ENCODE measurements at regions not wholly inside any gene's neighbourhood (a gene's known extent, or its start where the extent isn't known, plus 50 kb on each side); places are given as distances from the start of the nearest gene placed in this dataset.
"Not testable (repeated sequence)": the region's sequence is repeated elsewhere in the genome, so short reads cannot be mapped to it uniquely, and the experiment has no call there.

DNA sequence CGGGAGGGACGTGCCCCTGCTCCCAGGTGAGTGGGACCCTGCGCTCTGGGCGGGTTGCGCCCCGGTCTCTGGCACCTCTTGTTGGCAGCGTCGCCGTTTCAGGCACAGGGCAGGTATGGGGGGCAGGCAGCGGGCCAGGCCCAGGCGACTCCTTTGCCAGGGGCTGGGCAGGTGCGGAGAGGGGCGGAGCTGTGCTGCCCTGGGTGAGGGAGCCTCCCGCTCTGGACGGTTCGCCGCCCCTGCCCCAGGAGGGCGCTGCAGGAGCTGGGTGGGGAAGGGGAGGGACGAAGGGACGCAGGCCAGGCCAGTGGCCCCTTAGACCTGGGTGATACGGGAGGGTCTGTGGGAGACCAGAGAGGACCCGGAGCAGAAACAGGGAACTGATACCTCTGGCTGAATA lies 663.9 kb upstream of the DEFB115 start:
- DNase-seq = no peak

- DNase-seq = no peak
These were observed 663.4 kb upstream of the DEFB115 start for GRCh38 chr20:30594112-30594511.

DNA sequence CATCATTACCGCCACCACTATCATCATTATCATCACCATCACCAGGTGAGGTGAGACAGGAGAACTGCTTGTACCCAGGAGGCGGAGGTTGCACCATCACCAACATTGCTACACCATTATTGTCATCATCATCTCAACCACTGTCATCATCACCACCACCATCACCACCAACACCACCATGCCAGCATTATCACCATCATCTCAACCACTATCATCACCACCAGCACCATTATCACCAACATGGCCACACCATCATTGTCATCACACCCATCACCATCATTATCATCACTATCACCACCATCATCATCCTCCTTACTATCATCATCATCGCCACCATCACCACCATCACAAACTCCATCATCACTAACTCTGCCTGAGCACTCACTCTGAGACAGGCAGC lies 661.8 kb upstream of the DEFB115 start:
- no peak for DNase-seq

DNA sequence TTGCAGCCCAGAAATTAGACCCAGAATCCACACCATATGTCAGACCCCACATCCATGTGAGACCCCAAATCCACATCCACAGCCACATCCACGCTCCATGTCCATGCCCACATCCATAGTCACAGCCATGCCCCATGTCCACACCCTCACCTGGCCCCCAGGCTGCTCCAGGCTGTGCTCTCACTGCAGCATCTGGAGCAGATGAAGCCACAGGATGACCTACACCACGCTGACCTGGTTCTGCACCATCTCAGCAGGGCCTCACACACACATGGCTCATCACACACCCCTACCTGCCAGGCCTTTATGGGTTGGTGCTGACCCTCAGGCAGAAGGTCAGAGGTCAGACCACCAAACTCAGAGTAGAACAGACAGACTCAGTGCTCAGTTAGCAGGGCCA lies 660.0 kb upstream of the DEFB115 start:
- DNase-seq = not testable (repeated sequence)

GRCh38 chr20:30598460-30599230 lies 658.8 kb upstream of the DEFB115 start:
- DNase-seq = no peak

DNA sequence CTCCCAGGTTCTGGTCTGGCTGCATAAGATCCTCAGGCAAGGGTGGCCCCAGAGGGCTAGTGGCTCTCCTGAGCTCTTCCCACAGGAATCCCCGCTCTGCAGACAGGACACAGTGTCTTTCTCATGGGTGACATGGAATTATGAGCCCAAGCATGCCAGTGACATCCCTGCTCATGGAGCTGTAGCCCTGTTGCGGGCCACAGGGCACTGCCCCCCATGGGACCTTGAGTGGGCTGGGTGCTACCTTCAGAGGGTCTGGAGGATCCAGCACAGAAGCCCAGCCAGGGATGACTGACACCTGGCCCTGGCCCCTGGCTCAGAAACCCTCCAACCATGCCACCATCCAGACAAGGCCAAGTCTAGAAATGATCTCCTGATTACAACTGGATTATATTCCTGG lies 657.5 kb upstream of the DEFB115 start:
- no peak for DNase-seq

- DNase-seq = no peak
These were observed 655.5 kb upstream of the DEFB115 start for GRCh38 chr20:30601974-30602373.

DNA sequence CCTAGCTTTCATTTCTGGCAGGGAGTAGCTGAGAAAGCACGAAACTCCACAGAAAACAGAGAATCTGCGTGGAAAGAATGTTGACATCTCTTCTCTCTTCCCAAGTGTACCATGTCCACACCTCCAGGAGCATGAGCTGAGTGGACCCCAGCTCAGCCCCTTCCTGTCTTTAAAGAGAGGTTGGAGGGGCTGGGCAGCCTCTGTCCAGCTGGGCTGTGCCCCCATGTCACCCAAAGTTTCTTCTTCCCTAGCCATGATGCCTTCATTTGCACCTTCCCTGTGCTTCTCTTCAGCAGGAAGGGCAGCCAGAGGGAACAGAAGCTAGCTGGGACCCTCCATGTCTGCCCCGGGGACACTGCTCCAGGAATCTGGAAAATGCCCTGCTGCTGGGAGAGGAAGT lies 655.0 kb upstream of the DEFB115 start:
- DNase-seq = no peak

DNA sequence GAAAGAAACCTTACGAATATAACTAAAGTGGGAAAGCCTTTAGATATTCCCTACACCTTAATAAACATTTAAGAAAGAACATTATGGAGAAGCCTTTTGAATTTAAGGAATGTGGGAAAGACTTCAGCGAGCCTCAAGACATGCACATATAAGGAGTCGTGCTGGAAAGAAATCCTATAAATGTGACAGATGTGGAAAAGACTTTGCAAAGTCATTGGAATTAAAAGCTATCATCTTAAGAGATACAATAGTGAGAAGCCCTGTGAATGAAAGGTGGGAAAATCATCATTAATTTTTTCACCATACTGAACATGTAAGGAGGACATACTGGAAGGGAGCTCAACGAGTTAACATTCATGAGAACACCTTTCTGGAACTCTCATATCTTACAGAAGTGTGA lies 650.5 kb upstream of the DEFB115 start:
- no peak for DNase-seq

GRCh38 chr20:30610029-30610693 lies 647.3 kb upstream of the DEFB115 start:
- no peak for DNase-seq

- DNase-seq = no peak
These were observed 646.7 kb upstream of the DEFB115 start for GRCh38 chr20:30610751-30611150.

DNA sequence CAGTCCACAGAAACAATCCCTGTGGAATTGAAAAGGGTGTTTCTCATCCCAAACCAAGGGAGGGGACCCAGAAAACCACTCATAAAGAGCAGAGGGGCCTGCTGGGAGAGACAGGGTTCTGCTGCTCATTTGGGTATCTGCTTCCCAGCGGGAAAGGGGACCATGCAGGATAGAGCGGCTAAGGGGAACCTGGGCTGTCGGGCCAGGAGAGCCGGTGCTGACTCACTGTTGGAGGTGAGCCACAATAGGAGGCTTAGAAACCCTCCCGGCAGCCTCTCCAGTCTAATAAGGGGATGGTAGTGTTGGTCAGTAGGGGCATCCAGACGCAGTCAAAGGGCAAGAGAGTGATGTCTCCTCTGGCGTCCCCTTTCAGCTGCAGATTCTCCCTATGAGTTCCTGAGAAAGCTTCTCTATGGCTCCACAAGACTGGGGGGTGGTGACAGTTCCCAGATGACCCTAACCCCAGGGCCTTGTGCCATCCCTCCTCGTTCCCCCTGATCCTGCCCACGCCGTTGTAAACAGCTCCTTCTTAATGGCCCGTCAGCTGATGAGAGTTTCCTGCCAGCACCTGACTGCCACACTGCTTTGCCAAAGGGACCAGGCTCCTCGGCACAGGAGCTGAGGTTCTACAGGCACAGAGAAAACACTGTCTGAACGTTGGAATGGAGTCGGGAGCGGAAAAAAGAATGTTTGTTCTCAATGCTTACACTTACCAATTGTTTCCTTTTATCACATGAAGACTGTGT lies 646.1 kb upstream of the DEFB115 start:
- no peak for DNase-seq

DNA sequence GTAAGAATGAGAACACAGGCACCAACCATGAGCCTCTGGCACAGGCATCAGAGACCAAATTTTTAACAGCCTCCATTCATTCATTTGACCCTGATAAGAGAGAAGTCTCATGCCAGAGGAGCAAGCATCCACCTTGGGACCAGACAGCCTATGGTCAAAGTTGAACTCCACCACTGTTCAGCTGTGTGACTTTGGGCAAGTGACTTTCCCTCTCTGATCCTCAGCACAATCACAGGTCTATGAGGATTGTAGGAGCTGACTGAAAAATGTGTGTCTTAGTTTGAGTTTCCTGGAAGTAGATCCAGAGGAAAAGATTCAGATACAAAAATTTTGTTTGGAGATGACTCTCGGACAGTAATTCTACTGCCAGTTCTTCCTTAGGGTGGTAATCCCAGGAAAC lies 645.1 kb upstream of the DEFB115 start:
- no peak for DNase-seq

DNA sequence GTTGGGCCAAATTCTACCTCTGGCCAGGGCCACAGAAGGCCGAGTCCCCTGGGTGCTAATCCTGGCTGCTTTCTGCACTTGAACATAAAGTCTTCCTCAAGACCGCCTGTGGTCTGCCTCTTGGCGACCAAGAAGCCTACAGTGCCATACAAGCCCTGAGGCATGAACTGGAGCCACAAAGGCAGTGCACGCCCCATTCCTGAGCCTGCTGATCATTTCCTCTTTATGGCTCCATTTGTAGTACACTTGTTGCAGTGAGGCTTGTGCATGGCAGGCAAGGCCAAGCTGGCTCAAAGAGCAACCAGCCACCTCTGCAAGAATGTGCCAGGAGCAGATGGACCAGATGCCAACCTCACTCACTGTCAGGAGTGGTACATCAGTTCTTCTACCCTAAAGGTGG lies 636.1 kb upstream of the DEFB115 start:
- DNase-seq = not testable (repeated sequence)

DNA sequence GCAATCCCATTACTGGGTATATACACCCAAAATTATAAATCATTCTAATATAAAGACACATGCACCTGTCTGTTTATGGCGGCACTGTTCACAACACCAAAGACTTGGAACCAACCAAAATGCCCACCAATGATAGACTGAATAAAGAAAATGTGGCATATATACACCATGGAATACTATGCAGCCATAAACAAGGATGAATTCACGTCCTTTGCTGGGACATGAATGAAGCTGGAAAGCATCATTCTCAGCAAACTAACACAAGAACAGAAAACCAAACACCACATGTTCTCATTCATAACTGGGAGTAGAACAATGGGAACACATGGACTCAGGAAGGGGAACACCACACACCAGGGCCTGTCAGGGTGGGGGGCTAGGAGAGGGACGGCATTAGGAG lies 633.2 kb upstream of the DEFB115 start:
- not testable (repeated sequence) for DNase-seq

DNA sequence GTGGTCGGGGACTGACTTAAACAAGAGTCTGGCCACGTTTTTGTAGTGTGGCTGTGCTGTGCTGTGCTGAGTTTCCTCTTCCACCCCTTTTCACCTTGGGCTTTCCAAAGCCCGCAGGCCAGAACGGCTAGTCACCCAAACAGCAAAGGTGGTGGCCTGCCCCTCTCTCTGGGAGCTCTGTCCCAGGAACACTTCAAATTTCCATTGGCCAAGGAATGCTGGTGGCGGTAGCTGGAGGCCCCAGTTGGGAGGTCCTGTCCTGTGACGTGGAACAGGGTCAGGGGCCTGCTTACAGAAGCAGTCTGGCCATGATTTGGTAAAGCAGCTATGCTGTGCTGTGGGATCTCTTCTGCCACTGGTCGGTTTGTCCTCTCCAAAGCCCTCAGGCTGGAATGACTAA lies 628.1 kb upstream of the DEFB115 start:
- DNase-seq = not testable (repeated sequence)

DNA sequence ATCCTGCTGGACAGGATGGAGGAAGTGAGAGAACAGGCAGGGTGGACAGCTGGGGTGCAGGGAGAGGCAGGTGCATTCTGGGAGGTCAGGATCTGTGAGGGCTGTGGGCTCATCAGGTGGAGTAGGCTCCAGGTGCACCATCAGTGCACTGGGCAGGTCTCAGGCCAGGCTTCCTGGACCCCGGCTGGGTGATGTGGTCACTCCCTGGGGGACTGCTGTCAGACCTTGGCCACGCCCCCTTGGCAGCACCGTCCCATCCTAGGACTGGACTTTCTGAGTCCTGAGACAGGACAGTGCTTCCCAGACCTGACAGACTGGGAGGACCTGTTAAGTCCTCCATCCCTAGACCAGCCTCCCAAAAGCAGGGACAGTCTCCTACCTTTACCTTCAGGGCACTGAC lies 626.7 kb upstream of the DEFB115 start:
- DNase-seq = no peak

GRCh38 chr20:30631261-30631789 lies 626.1 kb upstream of the DEFB115 start:
- not testable (repeated sequence) for DNase-seq

DNA sequence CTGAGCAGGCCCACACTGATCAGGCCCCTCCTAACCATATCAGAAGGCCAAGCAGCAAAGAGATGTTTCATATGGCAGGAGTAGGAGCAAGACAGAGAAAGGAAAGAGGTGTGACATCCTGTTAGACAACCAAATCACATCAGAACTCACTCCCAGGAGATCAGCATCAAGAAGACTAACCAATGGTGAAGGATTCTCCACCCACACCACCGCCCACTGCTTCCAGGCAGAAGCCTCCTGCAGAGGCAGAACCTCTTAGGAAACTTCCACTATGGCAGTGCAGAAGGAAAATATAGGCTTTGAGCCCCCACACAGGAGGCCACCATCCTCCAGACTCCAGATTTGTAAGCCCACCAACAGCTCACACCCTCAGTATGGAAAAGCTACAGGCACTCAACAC lies 624.7 kb upstream of the DEFB115 start:
- not testable (repeated sequence) for DNase-seq

DNA sequence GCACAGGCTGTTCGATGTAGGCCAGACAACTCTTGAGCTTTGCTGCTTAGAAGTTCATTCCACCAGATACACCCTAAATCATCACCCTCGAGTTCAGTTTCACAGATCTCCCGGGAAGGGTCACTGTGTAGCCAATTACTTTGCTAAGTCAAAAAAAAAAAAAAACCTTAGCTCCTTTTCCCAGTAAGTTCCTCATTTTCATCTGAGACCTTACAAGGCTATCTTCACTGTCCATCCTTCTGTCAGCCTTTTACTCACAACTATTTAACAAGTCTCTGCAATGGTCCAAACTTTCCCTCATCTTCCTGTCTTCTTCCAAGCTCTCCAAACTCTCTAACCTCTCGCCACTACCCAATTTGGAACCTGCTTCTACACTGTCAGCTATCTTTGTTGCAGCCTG lies 615.9 kb upstream of the DEFB115 start:
- not testable (repeated sequence) for DNase-seq

DNA sequence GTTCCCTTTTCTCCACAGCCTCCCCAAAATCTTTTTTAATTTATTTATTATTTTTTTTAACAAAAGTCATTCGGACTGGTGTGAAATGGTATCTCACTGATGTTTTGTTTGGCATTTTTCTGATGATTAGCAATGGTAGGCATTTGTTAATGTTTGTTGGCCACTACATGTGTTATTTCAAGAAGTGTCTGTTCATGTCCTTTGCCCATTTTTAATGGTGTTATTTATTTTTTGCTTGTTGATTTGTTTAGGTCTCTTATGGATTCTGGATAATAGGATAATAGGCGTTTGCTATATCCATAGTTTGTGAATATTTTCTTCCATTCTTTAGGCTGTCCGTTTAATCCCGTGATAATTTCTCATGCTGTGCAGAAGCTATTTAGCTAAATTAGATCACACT lies 596.5 kb upstream of the DEFB115 start:
- not testable (repeated sequence) for DNase-seq

GRCh38 chr20:30668418-30668817 lies 589.0 kb upstream of the DEFB115 start:
- not testable (repeated sequence) for DNase-seq

DNA sequence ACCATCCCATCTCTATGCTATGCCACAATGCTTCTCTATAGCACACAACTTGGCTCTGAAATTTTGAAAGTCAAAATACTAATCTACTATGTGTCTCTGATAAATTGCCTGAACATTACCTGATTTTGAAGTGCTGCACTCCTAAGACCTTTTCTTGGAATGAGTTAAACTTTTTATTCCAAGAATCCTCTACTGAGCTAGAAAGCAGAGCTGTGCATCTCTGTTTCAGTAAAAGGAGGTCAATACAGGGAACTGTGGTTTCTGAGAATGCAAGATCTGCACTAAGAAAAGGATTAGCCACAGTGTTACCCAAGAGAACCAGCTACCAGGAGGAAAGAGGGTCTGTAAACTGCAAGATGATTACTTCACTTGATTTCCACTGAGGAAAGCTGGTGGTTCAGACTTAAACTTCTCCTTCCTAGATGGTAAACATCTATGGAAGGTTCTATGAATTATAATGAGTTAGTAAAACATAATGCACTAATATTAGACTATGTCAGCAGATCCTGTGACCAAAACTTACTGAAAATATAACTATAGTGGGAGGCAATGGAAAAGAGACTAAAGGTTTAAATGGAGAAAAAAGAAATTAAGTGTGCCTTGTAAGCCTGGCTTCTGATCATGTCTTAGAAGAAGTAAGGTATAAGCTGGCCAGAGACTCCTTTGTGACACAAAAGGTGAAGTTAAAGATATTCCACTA lies 588.0 kb upstream of the DEFB115 start:
- not testable (repeated sequence) for DNase-seq
